ENCODE measurements at regions not wholly inside any gene's neighbourhood (a gene's known extent, or its start where the extent isn't known, plus 50 kb on each side); places are given as distances from the start of the nearest gene placed in this dataset.

DNA sequence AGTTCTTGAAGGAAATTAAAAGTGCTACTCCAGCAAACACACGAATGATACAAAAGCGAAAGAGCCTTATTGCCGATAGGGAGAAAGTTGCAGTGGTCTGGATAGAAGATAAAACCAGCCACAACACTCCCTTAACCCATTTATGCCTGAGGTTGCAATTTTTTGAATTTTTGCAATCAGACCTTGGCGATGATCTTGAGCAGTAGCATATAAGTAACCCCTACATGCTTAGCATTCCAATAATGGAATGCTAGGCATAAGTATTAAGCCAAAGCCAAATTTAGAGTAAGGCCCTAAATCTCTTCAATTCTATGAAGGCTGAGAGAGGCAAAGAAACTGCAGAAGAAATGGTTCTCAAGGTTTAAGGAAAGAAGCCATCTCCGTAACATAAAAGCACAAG is 153.5 kb downstream of the SLC28A3 start:
- no peak for DNase-seq

DNA sequence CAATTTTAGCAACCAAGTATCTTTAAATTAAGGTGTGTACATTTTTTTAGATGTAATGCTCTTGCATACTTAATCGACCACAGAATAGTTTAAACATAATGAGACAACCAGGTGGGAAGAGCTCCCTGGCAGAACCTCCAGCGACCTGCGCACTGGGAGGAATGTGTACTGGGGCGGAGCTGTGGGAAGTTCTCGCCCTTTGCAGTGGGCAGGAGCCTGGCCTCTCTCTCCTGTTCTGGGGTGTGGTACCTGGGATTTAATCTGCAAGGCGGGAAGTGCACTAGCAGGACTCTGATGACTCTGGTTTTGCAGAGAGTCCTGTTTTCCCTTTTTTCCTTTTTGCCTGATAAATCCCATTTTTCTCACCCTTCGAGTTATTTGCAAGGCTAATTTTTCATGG is 150.7 kb downstream of the SLC28A3 start:
- no peak for DNase-seq

DNA sequence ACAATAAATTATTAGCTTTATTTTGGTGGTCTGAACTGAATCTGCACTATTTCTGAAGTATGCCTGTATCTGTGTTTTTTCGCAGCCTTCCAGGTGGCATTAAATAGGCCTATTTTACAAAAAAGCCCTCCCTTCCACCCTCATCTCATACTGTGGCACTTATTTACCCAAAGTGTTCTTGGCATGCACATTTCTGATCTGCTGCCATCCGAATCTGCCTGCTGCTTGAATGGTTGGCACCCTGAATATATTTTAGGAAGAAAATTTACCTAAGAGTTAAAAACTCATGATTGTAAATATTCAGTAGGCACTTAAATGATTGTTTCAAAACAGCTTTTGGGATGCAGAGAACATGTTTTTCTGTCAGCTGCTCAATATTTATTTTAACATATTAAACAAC is 150.1 kb downstream of the SLC28A3 start:
- no peak for DNase-seq

DNA sequence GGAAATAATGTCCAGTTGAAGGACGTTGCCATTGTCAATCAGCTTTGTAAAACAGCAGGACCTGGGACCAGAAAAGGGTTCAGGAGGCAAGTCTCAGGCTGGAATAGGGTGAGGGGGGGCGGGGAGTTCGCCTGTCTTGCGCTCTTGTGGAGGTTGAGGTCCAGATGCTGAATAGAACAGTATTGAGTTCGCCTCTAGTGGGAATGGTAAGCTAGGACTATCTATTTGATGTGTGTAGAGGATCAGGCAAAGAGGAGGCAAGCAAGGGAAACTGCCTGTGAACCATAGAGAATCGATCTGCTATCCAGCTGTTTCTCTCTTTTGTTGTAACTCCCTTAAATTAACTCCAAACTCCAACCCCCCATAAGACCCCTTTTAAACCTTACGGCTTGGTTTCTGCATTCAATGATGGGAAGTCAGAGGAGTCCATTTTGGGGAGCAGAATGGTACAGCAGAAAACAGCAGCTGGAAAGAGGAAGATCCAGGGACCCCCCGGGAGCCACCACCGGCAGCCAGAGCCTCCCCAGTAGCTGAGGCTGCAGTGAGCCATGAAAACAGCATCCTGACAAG is 133.7 kb downstream of the SLC28A3 start:
- DNase-seq, result no peak

DNA sequence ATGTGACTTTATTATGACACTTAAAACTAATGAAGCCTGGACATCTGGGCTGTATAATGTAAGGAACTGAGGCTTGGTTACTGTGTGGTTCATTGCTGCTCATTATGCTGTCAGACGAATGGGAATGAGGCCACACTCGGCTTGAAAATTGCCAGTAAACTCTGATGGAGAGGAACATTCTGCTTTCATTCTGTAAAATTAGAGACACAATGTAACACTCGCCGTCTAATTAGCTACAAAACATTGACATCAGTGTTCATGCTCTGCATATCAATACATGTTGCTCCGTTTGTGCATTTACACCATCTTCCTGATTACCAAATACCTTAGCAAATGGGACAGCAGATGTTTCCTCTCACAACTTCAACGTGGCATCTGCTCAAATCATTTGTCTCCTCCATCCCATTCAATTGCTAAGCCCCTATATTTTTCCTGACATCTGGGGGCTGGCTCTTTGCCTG is 133.0 kb downstream of the SLC28A3 start:
- no peak for DNase-seq

DNA sequence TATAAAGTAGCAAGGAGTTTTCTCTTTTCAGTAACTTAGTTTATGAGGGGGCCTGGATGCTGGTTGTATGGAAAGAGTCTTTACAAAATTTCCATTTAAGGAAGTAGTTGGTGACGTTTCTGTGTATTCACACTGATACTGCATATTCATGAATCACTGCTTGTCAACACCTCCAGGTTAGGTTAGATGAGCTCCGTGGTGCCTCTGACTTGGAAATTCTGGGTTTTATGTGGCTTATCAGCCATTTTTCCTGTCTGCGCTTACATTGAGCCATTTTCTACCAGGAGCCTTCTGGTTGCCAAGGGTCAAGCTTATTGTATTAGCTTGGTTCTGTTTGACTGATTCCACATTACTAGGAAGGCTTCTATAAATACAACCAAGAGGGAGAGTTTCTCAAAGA is 128.3 kb downstream of the SLC28A3 start:
- DNase-seq, result no peak

DNA sequence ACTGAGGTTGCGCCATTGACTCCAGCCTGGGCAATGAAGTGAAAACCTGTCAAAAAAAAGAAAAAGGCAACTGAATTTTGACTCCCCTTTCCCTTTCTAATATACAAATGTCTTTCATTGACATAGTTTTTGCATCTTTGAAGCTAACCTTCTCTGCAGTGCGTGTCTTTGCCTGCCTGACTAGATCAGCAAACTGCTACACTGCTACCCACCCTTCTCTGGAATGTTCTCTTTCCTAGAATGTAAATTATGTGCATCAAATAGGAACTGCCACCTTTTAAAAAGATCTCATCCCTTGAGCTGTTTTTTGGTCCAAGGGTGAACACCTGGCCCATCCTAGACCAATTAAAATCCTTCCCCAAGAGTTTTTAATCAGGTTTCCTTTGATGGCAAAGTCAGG is 127.6 kb downstream of the SLC28A3 start:
- no peak for DNase-seq

DNA sequence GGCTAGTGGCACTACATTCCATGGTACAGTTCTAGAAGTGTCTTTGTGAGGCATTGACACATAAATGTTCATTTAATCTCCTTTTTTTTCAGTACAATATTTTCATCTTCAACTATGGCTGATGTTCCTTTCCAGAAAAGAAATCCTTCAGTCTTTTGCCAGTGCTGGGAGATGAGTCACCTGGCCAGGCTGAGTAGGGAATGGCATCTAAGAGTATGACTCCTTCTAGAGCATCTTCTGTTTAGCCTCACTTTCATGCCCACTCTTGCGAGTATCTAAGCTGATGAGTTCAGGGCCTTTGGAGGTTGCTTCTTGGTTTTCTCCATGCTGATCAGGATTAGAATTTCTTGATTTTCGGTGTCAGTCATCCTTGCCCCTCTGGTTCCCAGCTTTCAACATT is 124.4 kb downstream of the SLC28A3 start:
- no peak for DNase-seq

DNA sequence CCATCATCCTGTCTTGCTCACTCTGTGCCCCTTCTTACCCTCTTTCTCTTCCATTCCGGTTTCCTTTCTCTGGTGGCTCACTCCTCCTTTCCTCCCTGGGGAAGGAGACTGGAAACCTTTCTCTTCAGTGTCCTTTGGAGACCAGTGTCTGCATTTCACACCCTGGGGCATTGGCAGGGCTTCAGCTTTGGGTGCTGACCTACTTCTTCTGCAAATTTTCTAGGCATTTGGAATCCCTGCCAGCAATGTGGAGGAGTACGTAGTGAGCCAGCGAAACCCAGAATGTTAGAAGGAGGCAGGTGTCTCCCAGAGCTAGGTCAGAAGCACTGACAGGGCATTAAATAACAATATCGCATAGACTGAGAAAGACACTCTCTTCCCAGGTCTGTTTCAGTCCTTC is 122.2 kb downstream of the SLC28A3 start:
- no peak for DNase-seq

DNA sequence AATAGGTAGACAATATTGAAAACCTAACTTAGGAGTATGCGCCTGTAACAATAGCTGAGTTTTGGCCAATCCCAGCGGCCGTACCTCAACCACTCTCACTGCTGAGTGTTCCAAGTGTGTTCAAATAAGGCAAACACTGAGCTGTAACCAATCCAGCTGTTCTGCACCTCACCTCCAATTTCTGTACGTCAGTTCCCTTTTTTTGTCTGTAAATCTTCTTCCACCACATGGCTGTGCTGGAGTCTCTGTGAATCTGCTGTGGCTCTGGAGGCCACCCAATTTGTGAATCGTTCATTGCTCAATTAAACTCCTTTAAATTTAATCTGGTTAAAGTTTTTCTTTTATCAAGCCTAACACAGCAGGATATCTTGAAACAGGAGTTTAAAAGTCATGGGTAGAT is 116.3 kb downstream of the SLC28A3 start:
- no peak for DNase-seq
